ENCODE measurements at regions not wholly inside any gene's neighbourhood (a gene's known extent, or its start where the extent isn't known, plus 50 kb on each side); places are given as distances from the start of the nearest gene placed in this dataset.

GRCh38 chr5:175279506-175279905 lies 164.5 kb downstream of the DRD1 start:
- Histone ChIP-seq H4K20me1 (ENCODE audit: insufficient read depth) (no peaks in the 10 kb centered on the region), H3K4me2 (no peak overlapping the region), H3K79me2 (ENCODE audit: insufficient read depth) (no peaks in the 10 kb centered on the region), H3K9me2 (no peaks in the 10 kb centered on the region), H3K27ac (ENCODE audit: low read depth in 2 of 2, low read length in 1 of 2) (no peak overlapping the region), H3K36me3 (replicated peaks in 1 of 2; ENCODE audit: control insufficient read depth in 1 of 2, insufficient read depth in 2 of 2, low read length in 1 of 2) (no peaks in the 10 kb centered on the region), H2AFZ (ENCODE audit: low read depth) (no peak overlapping the region), H3K27me3 (ENCODE audit: insufficient read depth) (no peaks in the 10 kb centered on the region), H3F3A (replicated peaks; ENCODE audit: insufficient read depth) (no peaks in the 10 kb centered on the region), H3K4me1 (ENCODE audit: control insufficient read depth in 1 of 2, insufficient read depth in 2 of 2, low read depth in 1 of 2, low read length in 1 of 2) (no peaks in the 10 kb centered on the region), H3K9ac (no peak overlapping the region), H3K9me3 (no peaks in the 10 kb centered on the region), H3K4me3 (ENCODE audit: low read depth in 2 of 2, low read length in 1 of 2) (no peak overlapping the region)
- 29% methylated on average over 3 of the region's 3 CpGs for WGBS (ENCODE audit: low lambda C conversion rate)
- POLR2A ChIA-PET = no interaction called here
- DNase-seq = no peak
- CTCF ChIA-PET = no interaction called here
- TF ChIP-seq, protein P1, sequence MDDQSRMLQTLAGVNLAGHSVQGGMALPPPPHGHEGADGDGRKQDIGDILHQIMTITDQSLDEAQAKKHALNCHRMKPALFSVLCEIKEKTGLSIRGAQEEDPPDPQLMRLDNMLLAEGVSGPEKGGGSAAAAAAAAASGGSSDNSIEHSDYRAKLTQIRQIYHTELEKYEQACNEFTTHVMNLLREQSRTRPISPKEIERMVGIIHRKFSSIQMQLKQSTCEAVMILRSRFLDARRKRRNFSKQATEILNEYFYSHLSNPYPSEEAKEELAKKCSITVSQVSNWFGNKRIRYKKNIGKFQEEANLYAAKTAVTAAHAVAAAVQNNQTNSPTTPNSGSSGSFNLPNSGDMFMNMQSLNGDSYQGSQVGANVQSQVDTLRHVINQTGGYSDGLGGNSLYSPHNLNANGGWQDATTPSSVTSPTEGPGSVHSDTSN (IDR thresholded peaks at IDR 0.05) = no peak
- no peak for TF ChIP-seq NFIC (IDR thresholded peaks at IDR 0.05; ENCODE audit: borderline replicate concordance)

GRCh38 chr5:175275748-175276147 lies 168.2 kb downstream of the DRD1 start:
- H3K36me3 ChIP-seq (replicated peaks in 1 of 2; ENCODE audit: control insufficient read depth in 1 of 2, insufficient read depth in 2 of 2, low read length in 1 of 2) = no peaks in the 10 kb centered on the region
- H3K27me3 ChIP-seq (ENCODE audit: insufficient read depth) = no peaks in the 10 kb centered on the region
- H3K9me2 ChIP-seq = no peaks in the 10 kb centered on the region
- no peak overlapping the region for H3K4me2 ChIP-seq
- TF ChIP-seq ELF1 (IDR thresholded peaks at IDR 0.05) = no peak
- H3K4me1 ChIP-seq (ENCODE audit: control insufficient read depth in 1 of 2, insufficient read depth in 2 of 2, low read depth in 1 of 2, low read length in 1 of 2) = no peaks in the 10 kb centered on the region
- POLR2A ChIA-PET = no interaction called here
- no peak overlapping the region for H3K27ac ChIP-seq (ENCODE audit: low read depth in 2 of 2, low read length in 1 of 2)
- WGBS (ENCODE audit: low lambda C conversion rate) = 25% methylated on average over 5 of the region's 5 CpGs
- no peaks in the 10 kb centered on the region for H4K20me1 ChIP-seq (ENCODE audit: insufficient read depth)
- no peaks in the 10 kb centered on the region for H3K79me2 ChIP-seq (ENCODE audit: insufficient read depth)
- H3F3A ChIP-seq (replicated peaks; ENCODE audit: insufficient read depth) = no peaks in the 10 kb centered on the region
- CTCF ChIA-PET = no interaction called here
- DNase-seq = no peak
- H2AFZ ChIP-seq (ENCODE audit: low read depth) = no peak overlapping the region
- no peaks in the 10 kb centered on the region for H3K9me3 ChIP-seq
- no peak overlapping the region for H3K9ac ChIP-seq
- H3K4me3 ChIP-seq (ENCODE audit: low read depth in 2 of 2, low read length in 1 of 2) = no peak overlapping the region

DNA sequence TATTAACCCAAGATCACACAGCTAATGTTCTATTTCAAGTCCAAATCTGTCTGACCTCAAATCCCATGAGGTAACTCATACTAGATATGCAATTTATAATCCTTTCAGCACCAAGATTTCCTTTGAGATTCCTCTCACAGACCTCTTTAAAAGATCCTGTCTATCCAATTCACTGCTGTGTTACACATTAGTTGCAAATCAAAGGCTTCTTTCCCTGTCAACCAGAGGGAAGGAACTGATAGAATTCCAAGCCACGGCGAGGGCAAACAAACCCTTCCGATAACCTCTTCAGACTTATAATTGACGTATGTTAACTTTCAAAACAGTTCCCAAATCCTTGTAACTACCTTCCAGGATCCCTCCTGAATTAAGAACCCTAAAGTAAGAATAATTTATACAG lies 168.9 kb downstream of the DRD1 start:
- POLR2A ChIA-PET = no interaction called here
- Histone ChIP-seq H3K4me1 (ENCODE audit: control insufficient read depth in 1 of 2, insufficient read depth in 2 of 2, low read depth in 1 of 2, low read length in 1 of 2) (no peaks in the 10 kb centered on the region), H3K27me3 (ENCODE audit: insufficient read depth) (no peaks in the 10 kb centered on the region), H2AFZ (ENCODE audit: low read depth) (no peak overlapping the region), H3K4me2 (no peak overlapping the region), H3K9ac (no peak overlapping the region), H3F3A (replicated peaks; ENCODE audit: insufficient read depth) (no peaks in the 10 kb centered on the region), H4K20me1 (ENCODE audit: insufficient read depth) (no peaks in the 10 kb centered on the region), H3K27ac (ENCODE audit: low read depth in 2 of 2, low read length in 1 of 2) (no peak overlapping the region), H3K9me2 (no peaks in the 10 kb centered on the region), H3K79me2 (ENCODE audit: insufficient read depth) (no peaks in the 10 kb centered on the region), H3K4me3 (ENCODE audit: low read depth in 2 of 2, low read length in 1 of 2) (no peak overlapping the region), H3K9me3 (no peaks in the 10 kb centered on the region), H3K36me3 (replicated peaks in 1 of 2; ENCODE audit: control insufficient read depth in 1 of 2, insufficient read depth in 2 of 2, low read length in 1 of 2) (no peaks in the 10 kb centered on the region)
- TF ChIP-seq ZBTB33 (IDR thresholded peaks at IDR 0.05; ENCODE audit: borderline replicate concordance, low read depth) = no peak
- CTCF ChIA-PET = no interaction called here
- 58% methylated on average over 4 of the region's 4 CpGs for WGBS (ENCODE audit: low lambda C conversion rate)
- no peak for DNase-seq

Data from SK-N-SH (cell line).